Keratinocyte (primary cell): ENCODE measurements at regions not wholly inside any gene's neighbourhood (a gene's known extent, or its start where the extent isn't known, plus 50 kb on each side); places are given as distances from the start of the nearest gene placed in this dataset.

Experiments
- DNase-seq: peaks from one replicate; pipeline ENCODE4 v3.0.0-alpha.2; 2011; ENCODE audit warnings: low read depth, missing footprints, low spot score
- FAIRE-seq: peaks from 2 replicates; lab custom pipeline; 2011; peaks lifted over from hg19 to GRCh38; lab: Jason Lieb, UNC
- H2AFZ ChIP-seq: 2 replicates; pipeline ENCODE4 v1.6.0; 2012; ENCODE audit warnings: low read length, control low read depth, inconsistent platforms; ENCODE audit not compliant: control insufficient read depth
- H3K27ac ChIP-seq: 2 replicates; pipeline ENCODE4 v1.5.1; 2011; ENCODE audit warnings: low read length; ENCODE audit not compliant: control insufficient read depth, insufficient read depth
- H3K27me3 ChIP-seq: 3 replicates; pipeline ENCODE4 v1.6.0; 2011; ENCODE audit warnings: low read length; ENCODE audit not compliant: control insufficient read depth, insufficient read depth; ENCODE audit errors: extremely low read depth
- H3K36me3 ChIP-seq, 2 experiments: 2 replicates in 1 of 2; 3 replicates in 1 of 2; pipeline ENCODE4 v1.5.1; 2011; ENCODE audit warnings: low read length in 2 of 2, mild to moderate bottlenecking in 1 of 2; ENCODE audit not compliant: control insufficient read depth in 2 of 2, insufficient read depth in 2 of 2; ENCODE audit errors: extremely low read depth in 1 of 2
- H3K4me1 ChIP-seq: 3 replicates; pipeline ENCODE4 v1.5.1; 2011; ENCODE audit warnings: low read length; ENCODE audit not compliant: control insufficient read depth, insufficient read depth; ENCODE audit errors: extremely low read depth
- H3K4me2 ChIP-seq: 3 replicates; pipeline ENCODE4 v1.6.0; 2011; ENCODE audit warnings: low read depth, low read length; ENCODE audit not compliant: control insufficient read depth, insufficient read depth; ENCODE audit errors: extremely low read depth
- H3K4me3 ChIP-seq, 3 experiments: fragments of 200-600 bp in 1 of 3; sonication (generic) in 1 of 3; 2 replicates in 2 of 3; 3 replicates in 1 of 3; pipeline ENCODE4 v1.5.1; 2011 to 2016; ENCODE audit warnings: low read length in 3 of 3, mild to moderate bottlenecking in 3 of 3, control low read depth in 2 of 3, inconsistent platforms in 1 of 3, low read depth in 1 of 3, mixed read lengths in 1 of 3, mixed run types in 1 of 3, moderate library complexity in 1 of 3; ENCODE audit not compliant: control insufficient read depth in 2 of 3, insufficient read depth in 2 of 3; ENCODE audit errors: extremely low read depth in 1 of 3
- H3K79me2 ChIP-seq: 2 replicates; pipeline ENCODE4 v1.6.0; 2012; ENCODE audit warnings: low read length; ENCODE audit not compliant: control insufficient read depth, insufficient read depth
- H3K9ac ChIP-seq: 3 replicates; pipeline ENCODE4 v1.6.0; 2011; ENCODE audit warnings: low read length; ENCODE audit not compliant: control insufficient read depth, insufficient read depth; ENCODE audit errors: extremely low read depth
- H3K9me1 ChIP-seq: 3 replicates; pipeline ENCODE4 v1.6.0; 2011; ENCODE audit warnings: low read length; ENCODE audit not compliant: control insufficient read depth, insufficient read depth; ENCODE audit errors: extremely low read depth
- H3K9me3 ChIP-seq: 2 replicates; pipeline ENCODE4 v1.5.1; 2012; ENCODE audit warnings: low read depth, low read length; ENCODE audit not compliant: control insufficient read depth
- H4K20me1 ChIP-seq: 3 replicates; pipeline ENCODE4 v1.6.0; 2011; ENCODE audit warnings: low read length; ENCODE audit not compliant: control insufficient read depth, insufficient read depth; ENCODE audit errors: extremely low read depth
- CTCF ChIP-seq, 3 experiments: IDR thresholded peaks in 1 of 3; conservative IDR thresholded peaks in 1 of 3; optimal IDR thresholded peaks in 1 of 3; 2 replicates in 2 of 3; 3 replicates in 1 of 3; pipeline versions ENCODE3 to v1.5.1; 2011; ENCODE audit warnings: low read length in 3 of 3, mild to moderate bottlenecking in 3 of 3, moderate library complexity in 2 of 3, control low read depth in 1 of 3, inconsistent platforms in 1 of 3; ENCODE audit not compliant: insufficient read depth in 2 of 3; ENCODE audit errors: extremely low read depth in 1 of 3
- EZH2 ChIP-seq: IDR thresholded peaks from one replicate; pipeline ENCODE4 v1.6.1; 2012; ENCODE audit warnings: inconsistent platforms, mild to moderate bottlenecking, low read length, moderate library complexity
- dilution Hi-C: fragments of 300-500 bp; cut with MboI; formaldehyde crosslinking; loops from one replicate; pipeline ENCODE4 v1.7.0; 2020; ENCODE audit warnings: low sequenced_read_pairs; ENCODE audit not compliant: extremely low pct_ligation_motif_present

GRCh38 chr12:91432089-91432488 is 249.5 kb upstream of the DCN start:
- FAIRE-seq (no peak), DNase-seq (no peak)
- Histone ChIP-seq H3K27me3 (no peaks in the 10 kb centered on the region), H4K20me1 (no peaks in the 10 kb centered on the region), H3K36me3 (no peaks in the 10 kb centered on the region), H3K9ac (no peak overlapping the region), H3K9me1 (no peaks in the 10 kb centered on the region), H3K4me3 (no peak overlapping the region), H3K9me3 (no peaks in the 10 kb centered on the region), H3K4me1 (no peaks in the 10 kb centered on the region), H2AFZ (no peak overlapping the region), H3K4me2 (no peak overlapping the region), H3K79me2 (no peaks in the 10 kb centered on the region), H3K27ac (no peak overlapping the region)
- TF ChIP-seq CTCF (optimal IDR thresholded peaks at IDR 0.05 in 1 of 3, IDR thresholded peaks at IDR 0.05 in 1 of 3, conservative IDR thresholded peaks at IDR 0.05 in 1 of 3; ENCODE audit: extremely low read depth in 1 of 3, insufficient read depth in 2 of 3, low read length in 3 of 3) (no peak), EZH2 (no peak)
- dilution Hi-C loops, result no loop called here

- Histone ChIP-seq H3K27ac (no peak overlapping the region), H3K79me2 (no peaks in the 10 kb centered on the region), H3K9me1 (no peaks in the 10 kb centered on the region), H3K9ac (no peak overlapping the region), H4K20me1 (no peaks in the 10 kb centered on the region), H2AFZ (no peak overlapping the region), H3K27me3 (no peaks in the 10 kb centered on the region), H3K4me3 (no peak overlapping the region), H3K4me2 (no peak overlapping the region), H3K4me1 (no peaks in the 10 kb centered on the region), H3K36me3 (no peaks in the 10 kb centered on the region), H3K9me3 (no peaks in the 10 kb centered on the region)
- FAIRE-seq, result no peak
- TF ChIP-seq CTCF (optimal IDR thresholded peaks at IDR 0.05 in 1 of 3, IDR thresholded peaks at IDR 0.05 in 1 of 3, conservative IDR thresholded peaks at IDR 0.05 in 1 of 3; ENCODE audit: extremely low read depth in 1 of 3, insufficient read depth in 2 of 3, low read length in 3 of 3) (no peak), EZH2 (no peak)
- DNase-seq, result no peak
- dilution Hi-C loops, result no loop called here
Measured at GRCh38 chr12:91424506-91424905, 241.9 kb upstream of the DCN start.
